IMR-90 (cell line): ENCODE measurements at regions not wholly inside any gene's neighbourhood (a gene's known extent, or its start where the extent isn't known, plus 50 kb on each side); places are given as distances from the start of the nearest gene placed in this dataset.

Source experiments
- ATAC-seq: fragments of 200-7000 bp; cut with Tn5 transposase; 2 replicates; pipeline ENCODE4 v1.9.1; 2020; ENCODE audit warnings: low read depth, mild to moderate bottlenecking, moderate library complexity
- BruUV-seq: library from RNA; stranded (reverse); fragments of 400-500 nt; replicated peaks from 2 replicates; lab custom pipeline; 2021; lab: Mats Ljungman, UMichigan
- CTCF ChIA-PET: fragments of 300-600 bp; formaldehyde crosslinking; extraction: SDS; loops from one replicate; lab custom pipeline; 2021; ENCODE audit warnings: antibody characterized with exemption; lab: Yijun Ruan, JAX
- POLR2A ChIA-PET: fragments of 300-600 bp; sonication (Branson Sonifier 250); formaldehyde crosslinking; loops from one replicate; lab custom pipeline; 2022; ENCODE audit warnings: antibody characterized with exemption; ENCODE audit not compliant: unreplicated experiment; lab: Charles Lee
- DNase-seq: peaks from one replicate; pipeline ENCODE4 v3.0.0; 2013
- H2AFZ ChIP-seq: replicated peaks from 2 replicates; pipeline ENCODE3; 2013; ENCODE audit warnings: low read length, mild to moderate bottlenecking; ENCODE audit not compliant: poor library complexity
- H2AK5ac ChIP-seq: 2 replicates; pipeline ENCODE4 v1.6.1; 2013; ENCODE audit warnings: low read depth, low read length, inconsistent platforms
- H2AK9ac ChIP-seq: replicated peaks from 2 replicates; pipeline ENCODE3; 2013; ENCODE audit warnings: mild to moderate bottlenecking, low read depth, low read length, moderate library complexity; ENCODE audit not compliant: poor library complexity
- H2BK120ac ChIP-seq: 2 replicates; pipeline ENCODE4 v1.6.1; 2013; ENCODE audit warnings: low read depth, low read length, inconsistent platforms
- H2BK15ac ChIP-seq: 3 replicates; pipeline ENCODE4 v1.6.1; 2013; ENCODE audit warnings: low read depth, low read length, inconsistent platforms
- H2BK20ac ChIP-seq: 2 replicates; pipeline ENCODE4 v1.6.1; 2013; ENCODE audit warnings: low read depth, mild to moderate bottlenecking, inconsistent platforms, low read length, moderate library complexity
- H2BK5ac ChIP-seq: 2 replicates; pipeline ENCODE4 v1.6.1; 2013; ENCODE audit warnings: mild to moderate bottlenecking, low read depth, low read length, inconsistent platforms; ENCODE audit not compliant: poor library complexity, severe bottlenecking
- H3K14ac ChIP-seq: replicated peaks from 2 replicates; pipeline ENCODE4 v1.6.1; 2013; ENCODE audit warnings: low read depth, low read length, inconsistent platforms
- H3K18ac ChIP-seq: 2 replicates; pipeline ENCODE4 v1.6.1; 2013; ENCODE audit warnings: low read depth, low read length, control low read depth
- H3K23ac ChIP-seq: 2 replicates; pipeline ENCODE4 v1.6.1; 2013; ENCODE audit warnings: low read depth, low read length, inconsistent platforms
- H3K27ac ChIP-seq: 2 replicates; pipeline ENCODE4 v1.5.1; 2013; ENCODE audit warnings: mild to moderate bottlenecking, control low read depth, low read length; ENCODE audit not compliant: insufficient read depth
- H3K27me3 ChIP-seq: 2 replicates; pipeline ENCODE4 v1.6.1; 2013; ENCODE audit warnings: low read length; ENCODE audit not compliant: control insufficient read depth, insufficient read depth
- H3K36me3 ChIP-seq: 2 replicates; pipeline ENCODE4 v1.6.1; 2013; ENCODE audit warnings: low read length, mixed read lengths; ENCODE audit not compliant: control insufficient read depth, insufficient read depth
- H3K4ac ChIP-seq: 2 replicates; pipeline ENCODE4 v1.6.1; 2013; ENCODE audit warnings: low read depth, low read length, inconsistent platforms
- H3K4me1 ChIP-seq: 2 replicates; pipeline ENCODE4 v1.6.1; 2013; ENCODE audit warnings: low read length, mixed read lengths; ENCODE audit not compliant: control insufficient read depth, insufficient read depth
- H3K4me2 ChIP-seq: 2 replicates; pipeline ENCODE4 v1.6.1; 2013; ENCODE audit warnings: low read depth, mild to moderate bottlenecking, control low read depth, low read length, moderate library complexity
- H3K4me3 ChIP-seq: 2 replicates; pipeline ENCODE4 v1.5.1; 2013; ENCODE audit warnings: low read depth, mild to moderate bottlenecking, control low read depth, low read length, moderate library complexity; ENCODE audit not compliant: insufficient read depth
- H3K56ac ChIP-seq: 2 replicates; pipeline ENCODE4 v1.6.1; 2013; ENCODE audit warnings: low read length, inconsistent platforms; ENCODE audit not compliant: insufficient read depth; ENCODE audit errors: extremely low read depth
- H3K79me1 ChIP-seq, 2 experiments: 2 replicates each; pipeline ENCODE4 v1.6.1; 2013; ENCODE audit warnings: low read length in 2 of 2, inconsistent platforms in 1 of 2, low read depth in 1 of 2
- H3K9ac ChIP-seq: 2 replicates; pipeline ENCODE4 v1.6.1; 2013; ENCODE audit warnings: low read depth, low read length, control low read depth
- H3K9me1 ChIP-seq: 2 replicates; pipeline ENCODE4 v1.6.1; 2013; ENCODE audit warnings: low read length, inconsistent platforms; ENCODE audit not compliant: insufficient read depth
- H3K9me3 ChIP-seq: 2 replicates; pipeline ENCODE4 v1.6.1; 2013; ENCODE audit warnings: low read length; ENCODE audit not compliant: control insufficient read depth, insufficient read depth
- H4K20me1 ChIP-seq: 2 replicates; pipeline ENCODE4 v1.6.1; 2013; ENCODE audit warnings: low read length, inconsistent platforms; ENCODE audit not compliant: insufficient read depth
- H4K5ac ChIP-seq: 2 replicates; pipeline ENCODE4 v1.6.1; 2013; ENCODE audit warnings: mild to moderate bottlenecking, low read depth, low read length, control low read depth
- H4K8ac ChIP-seq, 2 experiments: 2 replicates each; pipeline ENCODE4 v1.6.1; 2013; ENCODE audit warnings: low read depth in 2 of 2, low read length in 2 of 2, control low read depth in 1 of 2, inconsistent platforms in 1 of 2
- H4K91ac ChIP-seq: 2 replicates; pipeline ENCODE4 v1.6.1; 2013; ENCODE audit warnings: low read depth, low read length, inconsistent platforms; ENCODE audit not compliant: insufficient read depth
- BHLHE40 ChIP-seq: fragments of 150-350 bp; IDR thresholded peaks from 2 replicates; pipeline ENCODE4 v1.6.1; 2016; ENCODE audit warnings: mild to moderate bottlenecking, low read depth, low read length
- CTCF ChIP-seq: conservative IDR thresholded peaks from 2 replicates; pipeline ENCODE4 v1.5.1; 2012; ENCODE audit warnings: mild to moderate bottlenecking, low read depth, low read length, improper control_type of control experiment
- FOS ChIP-seq: fragments of 150-350 bp; IDR thresholded peaks from 2 replicates; pipeline ENCODE4 v1.6.1; 2016; ENCODE audit warnings: low read depth, low read length
- MXI1 ChIP-seq: IDR thresholded peaks from 2 replicates; pipeline ENCODE4 v1.6.1; 2012; ENCODE audit warnings: low read depth, mild to moderate bottlenecking, low read length, moderate library complexity, borderline replicate concordance
- POLR2A ChIP-seq: IDR thresholded peaks from 2 replicates; pipeline ENCODE4 v1.6.1; 2012; ENCODE audit warnings: mild to moderate bottlenecking, low read depth, low read length
- RAD21 ChIP-seq: IDR thresholded peaks from 2 replicates; pipeline ENCODE4 v1.6.1; 2012; ENCODE audit warnings: low read length, improper control_type of control experiment
- RCOR1 ChIP-seq: IDR thresholded peaks from 2 replicates; pipeline ENCODE4 v1.6.1; 2012; ENCODE audit warnings: mild to moderate bottlenecking, low read length, improper control_type of control experiment; ENCODE audit not compliant: insufficient replicate concordance
- RFX5 ChIP-seq: IDR thresholded peaks from 2 replicates; pipeline ENCODE4 v1.8.0; 2012; ENCODE audit warnings: low read depth, mild to moderate bottlenecking, low read length, moderate library complexity
- SMC3 ChIP-seq: fragments of 150-350 bp; IDR thresholded peaks from 2 replicates; pipeline ENCODE4 v1.6.1; 2016; ENCODE audit warnings: low read depth, mild to moderate bottlenecking, antibody characterized with exemption, low read length, moderate library complexity
- USF2 ChIP-seq: fragments of 150-350 bp; IDR thresholded peaks from 2 replicates; pipeline ENCODE4 v1.6.1; 2017; ENCODE audit warnings: mild to moderate bottlenecking, antibody characterized with exemption, low read length, low read depth
- WGBS, 2 experiments: methylation state at CpG; one replicate each; pipeline versions ENCODE4 v1.1.5 to v1.1.7; 2013; ENCODE audit warnings: missing lambda C conversion rate in 2 of 2; ENCODE audit not compliant: insufficient read length in 1 of 2; ENCODE audit errors: extremely low coverage in 2 of 2; 5-methylcytosine and 5-hydroxymethylcytosine counted together
- dilution Hi-C: fragments of 300-500 bp; cut with HindIII; formaldehyde crosslinking; loops from one replicate; pipeline ENCODE4 v1.14.3; 2018; ENCODE audit warnings: low sequenced_read_pairs; ENCODE audit not compliant: unreplicated experiment
- in situ Hi-C: fragments of 300-500 bp; cut with MboI; formaldehyde crosslinking; loops from 3 replicates; pipeline ENCODE4 v1.14.3; 2019; ENCODE audit warnings: low sequenced_read_pairs, inconsistent platforms, mixed read lengths
- intact Hi-C: fragments of 100-400 bp; cut with micrococcal nuclease; formaldehyde crosslinking; loops from 2 replicates; pipeline ENCODE4 v1.10.0; 2022
- TF ChIP-seq, protein P1 (sequence below): fragments of 150-350 bp; IDR thresholded peaks from 2 replicates; pipeline ENCODE4 v1.6.1; 2016; ENCODE audit warnings: low read depth, mild to moderate bottlenecking, low read length, moderate library complexity, borderline replicate concordance

DNA sequence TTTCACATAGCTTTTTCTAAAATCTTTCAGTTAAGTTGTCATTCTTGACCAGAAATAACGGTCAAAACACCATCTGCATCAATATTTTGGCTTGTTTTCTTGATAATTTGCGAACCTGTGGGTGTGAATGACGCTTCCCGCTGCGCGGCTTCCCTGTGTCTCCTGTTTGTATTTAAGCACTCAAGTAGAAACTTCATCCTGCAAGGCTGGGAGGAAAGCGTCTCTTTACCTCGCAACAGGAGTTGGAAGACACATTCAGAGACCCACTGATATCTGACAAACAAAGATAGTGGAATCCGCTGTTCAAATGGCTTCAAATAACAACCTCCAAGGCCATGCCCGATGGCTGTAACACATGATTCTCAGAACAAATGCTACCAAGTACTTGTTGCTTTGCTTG, 704.9 kb downstream of the DCDC2C start:
- dilution Hi-C loops, result no loop called here
- Histone ChIP-seq H3K56ac (no peak overlapping the region), H3K36me3 (no peaks in the 10 kb centered on the region), H4K91ac (no peak overlapping the region), H3K9me3 (peaks cover 19% of the 10 kb centered on the region), H2AK9ac (no peak overlapping the region), H2BK15ac (no peak overlapping the region), H4K20me1 (no peaks in the 10 kb centered on the region), H3K4ac (no peak overlapping the region), H3K27me3 (no peaks in the 10 kb centered on the region), H4K8ac (no peak overlapping the region), H3K27ac (no peak overlapping the region), H3K79me1 (no peaks in the 10 kb centered on the region), H3K4me1 (no peaks in the 10 kb centered on the region), H2AFZ (no peak overlapping the region), H2BK5ac (no peak overlapping the region), H3K9ac (no peak overlapping the region), H3K4me3 (no peak overlapping the region), H2AK5ac (no peak overlapping the region), H3K14ac (no peak overlapping the region), H3K18ac (no peak overlapping the region), H2BK120ac (no peak overlapping the region), H3K4me2 (no peak overlapping the region), H3K9me1 (no peaks in the 10 kb centered on the region), H3K23ac (no peak overlapping the region), H4K5ac (no peak overlapping the region), H2BK20ac (no peak overlapping the region)
- TF ChIP-seq RCOR1 (no peak), RFX5 (no peak), POLR2A (no peak), FOS (no peak), BHLHE40 (no peak), RAD21 (no peak), USF2 (no peak), CTCF (no peak), SMC3 (no peak), MXI1 (no peak)
- TF ChIP-seq, protein P1, sequence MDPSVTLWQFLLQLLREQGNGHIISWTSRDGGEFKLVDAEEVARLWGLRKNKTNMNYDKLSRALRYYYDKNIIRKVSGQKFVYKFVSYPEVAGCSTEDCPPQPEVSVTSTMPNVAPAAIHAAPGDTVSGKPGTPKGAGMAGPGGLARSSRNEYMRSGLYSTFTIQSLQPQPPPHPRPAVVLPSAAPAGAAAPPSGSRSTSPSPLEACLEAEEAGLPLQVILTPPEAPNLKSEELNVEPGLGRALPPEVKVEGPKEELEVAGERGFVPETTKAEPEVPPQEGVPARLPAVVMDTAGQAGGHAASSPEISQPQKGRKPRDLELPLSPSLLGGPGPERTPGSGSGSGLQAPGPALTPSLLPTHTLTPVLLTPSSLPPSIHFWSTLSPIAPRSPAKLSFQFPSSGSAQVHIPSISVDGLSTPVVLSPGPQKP, result no peak
- DNase-seq (no peak), ATAC-seq (no peak)
- CTCF ChIA-PET, result no interaction called here
- in situ Hi-C loops, result no loop called here
- intact Hi-C loops, result no loop called here
- BruUV-seq, result no TSS peak
- 33% methylated on average over 2 of the region's 10 CpGs; no CpG with 5 or more reads in 1 of the 2 experiments for WGBS, 2 experiments
- POLR2A ChIA-PET, result no interaction called here
